Endothelial cell (in vitro differentiated cells): ENCODE measurements at regions not wholly inside any gene's neighbourhood (a gene's known extent, or its start where the extent isn't known, plus 50 kb on each side); places are given as distances from the start of the nearest gene placed in this dataset.

Experiments
- DNase-seq: peaks from one replicate; pipeline ENCODE4 v3.0.0; 2021; ENCODE audit warnings: low spot score
- H3K27ac Mint-ChIP-seq: one replicate; pipeline ENCODE4 v1.8.0; 2021; ENCODE audit warnings: mixed read lengths, inconsistent platforms; ENCODE audit not compliant: unreplicated experiment
- H3K27me3 Mint-ChIP-seq: one replicate; pipeline ENCODE4 v1.8.0; 2021; ENCODE audit warnings: mild to moderate bottlenecking, moderate library complexity, mixed read lengths, inconsistent platforms; ENCODE audit not compliant: unreplicated experiment
- H3K36me3 Mint-ChIP-seq: one replicate; pipeline ENCODE4 v1.8.0; 2021; ENCODE audit warnings: mild to moderate bottlenecking, low read depth, mixed read lengths, inconsistent platforms; ENCODE audit not compliant: unreplicated experiment
- H3K4me1 Mint-ChIP-seq: one replicate; pipeline ENCODE4 v1.8.0; 2021; ENCODE audit warnings: mild to moderate bottlenecking, mixed read lengths, inconsistent platforms; ENCODE audit not compliant: unreplicated experiment
- H3K4me3 Mint-ChIP-seq: one replicate; pipeline ENCODE4 v1.8.0; 2021; ENCODE audit warnings: mild to moderate bottlenecking, mixed read lengths, inconsistent platforms; ENCODE audit not compliant: unreplicated experiment
- H3K9me3 Mint-ChIP-seq: one replicate; pipeline ENCODE4 v1.8.0; 2021; ENCODE audit warnings: mixed read lengths, inconsistent platforms; ENCODE audit not compliant: unreplicated experiment
- TF ChIP-seq, protein P1 (sequence below): fragments of 200-600 bp; sonication (generic); IDR thresholded peaks from one replicate; pipeline ENCODE4 v1.5.0; 2021; ENCODE audit warnings: antibody characterized with exemption; ENCODE audit not compliant: unreplicated experiment

DNA sequence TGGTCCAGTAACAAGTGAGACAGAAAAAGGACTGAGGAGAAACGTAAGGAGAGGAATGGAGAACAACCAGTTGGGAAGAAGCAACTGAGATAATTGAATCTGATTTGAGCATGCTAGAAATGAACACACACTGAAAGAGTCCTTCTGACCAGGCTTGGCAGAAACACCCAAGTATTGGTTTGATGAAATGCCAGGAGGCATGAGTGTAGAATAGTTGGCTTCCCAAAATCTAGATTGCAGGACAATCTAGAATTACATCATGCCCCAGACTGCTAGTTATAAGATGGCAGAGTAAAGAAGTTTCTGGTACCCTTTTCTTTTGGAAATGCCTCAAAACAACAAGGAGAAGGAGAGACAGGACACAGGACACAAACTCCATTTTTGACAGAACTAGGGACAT, 189.7 kb upstream of the STT3B start:
- Mint-ChIP-seq H3K4me1 (no peaks in the 10 kb centered on the region), H3K4me3 (no peak overlapping the region), H3K9me3 (no peaks in the 10 kb centered on the region), H3K27ac (no peak overlapping the region), H3K36me3 (no peaks in the 10 kb centered on the region), H3K27me3 (no peaks in the 10 kb centered on the region)
- DNase-seq: no peak
- TF ChIP-seq, protein P1, sequence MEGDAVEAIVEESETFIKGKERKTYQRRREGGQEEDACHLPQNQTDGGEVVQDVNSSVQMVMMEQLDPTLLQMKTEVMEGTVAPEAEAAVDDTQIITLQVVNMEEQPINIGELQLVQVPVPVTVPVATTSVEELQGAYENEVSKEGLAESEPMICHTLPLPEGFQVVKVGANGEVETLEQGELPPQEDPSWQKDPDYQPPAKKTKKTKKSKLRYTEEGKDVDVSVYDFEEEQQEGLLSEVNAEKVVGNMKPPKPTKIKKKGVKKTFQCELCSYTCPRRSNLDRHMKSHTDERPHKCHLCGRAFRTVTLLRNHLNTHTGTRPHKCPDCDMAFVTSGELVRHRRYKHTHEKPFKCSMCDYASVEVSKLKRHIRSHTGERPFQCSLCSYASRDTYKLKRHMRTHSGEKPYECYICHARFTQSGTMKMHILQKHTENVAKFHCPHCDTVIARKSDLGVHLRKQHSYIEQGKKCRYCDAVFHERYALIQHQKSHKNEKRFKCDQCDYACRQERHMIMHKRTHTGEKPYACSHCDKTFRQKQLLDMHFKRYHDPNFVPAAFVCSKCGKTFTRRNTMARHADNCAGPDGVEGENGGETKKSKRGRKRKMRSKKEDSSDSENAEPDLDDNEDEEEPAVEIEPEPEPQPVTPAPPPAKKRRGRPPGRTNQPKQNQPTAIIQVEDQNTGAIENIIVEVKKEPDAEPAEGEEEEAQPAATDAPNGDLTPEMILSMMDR: no peak

DNA sequence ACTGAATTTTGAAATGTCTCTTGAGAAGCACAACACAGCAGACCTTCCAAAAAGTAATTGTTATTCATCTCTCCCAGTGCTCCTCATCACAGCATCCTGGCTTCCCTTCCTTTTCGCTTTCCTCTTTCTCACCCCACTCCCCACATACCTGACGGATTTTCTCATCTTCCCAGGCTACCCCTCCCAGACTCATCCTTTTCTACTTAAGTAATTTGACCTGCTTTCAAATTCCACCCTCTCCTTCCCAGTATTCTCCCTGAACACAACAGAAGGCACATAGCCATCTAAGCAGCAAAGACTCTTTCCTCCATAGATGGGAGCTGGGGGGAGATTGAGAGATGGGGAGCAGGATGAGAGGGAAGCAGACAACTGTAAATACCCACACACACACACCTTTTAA, 187.1 kb upstream of the STT3B start:
- Mint-ChIP-seq H3K4me1 (no peaks in the 10 kb centered on the region), H3K36me3 (no peaks in the 10 kb centered on the region), H3K9me3 (no peaks in the 10 kb centered on the region), H3K4me3 (no peak overlapping the region), H3K27ac (no peak overlapping the region), H3K27me3 (no peaks in the 10 kb centered on the region)
- TF ChIP-seq, protein P1: no peak
- no peak for DNase-seq

DNA sequence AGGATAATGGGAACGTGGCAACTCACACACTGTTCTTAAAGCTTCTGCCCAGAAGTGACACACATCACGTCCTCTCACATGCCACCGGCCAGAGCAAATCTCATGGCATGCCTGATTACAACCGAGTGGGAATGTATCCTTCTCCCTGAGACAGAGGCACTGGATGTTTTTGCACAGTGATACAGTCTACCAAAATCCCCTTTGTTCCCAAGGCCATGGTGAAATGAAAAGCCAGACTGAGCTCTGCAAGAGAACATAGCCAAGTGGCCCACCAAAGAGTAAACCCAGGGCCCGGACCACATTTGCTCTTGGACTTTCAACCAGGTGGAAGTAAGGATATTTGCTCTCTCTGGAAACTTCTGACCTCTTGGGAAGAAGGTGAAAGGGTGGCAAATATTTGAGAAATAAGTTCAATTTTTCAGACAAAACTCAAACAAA, 186.2 kb upstream of the STT3B start:
- no peaks in the 10 kb centered on the region for H3K4me1 Mint-ChIP-seq
- no peaks in the 10 kb centered on the region for H3K36me3 Mint-ChIP-seq
- no peak overlapping the region for H3K27ac Mint-ChIP-seq
- no peak overlapping the region for H3K4me3 Mint-ChIP-seq
- no peaks in the 10 kb centered on the region for H3K27me3 Mint-ChIP-seq
- TF ChIP-seq, protein P1: no peak
- H3K9me3 Mint-ChIP-seq: no peaks in the 10 kb centered on the region
- no peak for DNase-seq

DNA sequence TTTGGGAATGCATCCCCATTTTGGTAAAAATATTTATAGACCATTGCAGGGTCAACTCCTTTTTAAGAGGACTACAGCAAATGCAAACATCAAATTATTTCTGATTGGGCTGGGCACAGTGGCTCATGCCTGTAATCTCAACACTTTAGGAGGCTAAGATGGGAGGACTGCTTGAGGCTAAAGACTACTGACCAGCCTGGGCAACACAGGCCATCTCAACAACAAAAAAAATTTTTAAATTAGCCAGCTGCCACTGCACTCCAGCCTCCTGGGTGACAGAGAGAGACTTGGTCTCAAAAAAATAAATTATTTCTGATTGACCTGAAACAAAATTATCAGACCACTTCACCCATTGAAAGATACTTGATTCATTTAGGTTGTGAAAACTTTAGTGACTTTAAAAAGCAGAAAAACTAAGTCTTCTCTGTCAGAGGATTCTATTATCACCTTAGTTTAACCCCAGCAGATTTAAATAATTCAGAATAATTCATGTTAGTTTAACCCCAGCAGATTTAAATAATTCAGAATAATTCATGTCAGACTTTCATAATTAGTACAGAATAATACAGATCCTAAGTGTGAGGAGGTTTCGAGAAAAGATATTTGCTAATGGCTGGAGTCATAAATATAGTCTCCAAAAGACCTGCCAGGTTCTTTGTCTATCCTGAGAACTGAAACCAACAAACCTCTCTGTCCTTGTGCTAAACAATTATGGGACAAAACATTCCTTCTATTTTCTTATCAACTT, 183.6 kb upstream of the STT3B start:
- H3K27me3 Mint-ChIP-seq: no peaks in the 10 kb centered on the region
- H3K36me3 Mint-ChIP-seq: no peaks in the 10 kb centered on the region
- no peaks in the 10 kb centered on the region for H3K4me1 Mint-ChIP-seq
- H3K4me3 Mint-ChIP-seq: no peak overlapping the region
- TF ChIP-seq, protein P1: no peak
- no peak overlapping the region for H3K27ac Mint-ChIP-seq
- no peaks in the 10 kb centered on the region for H3K9me3 Mint-ChIP-seq
- no peak for DNase-seq

DNA sequence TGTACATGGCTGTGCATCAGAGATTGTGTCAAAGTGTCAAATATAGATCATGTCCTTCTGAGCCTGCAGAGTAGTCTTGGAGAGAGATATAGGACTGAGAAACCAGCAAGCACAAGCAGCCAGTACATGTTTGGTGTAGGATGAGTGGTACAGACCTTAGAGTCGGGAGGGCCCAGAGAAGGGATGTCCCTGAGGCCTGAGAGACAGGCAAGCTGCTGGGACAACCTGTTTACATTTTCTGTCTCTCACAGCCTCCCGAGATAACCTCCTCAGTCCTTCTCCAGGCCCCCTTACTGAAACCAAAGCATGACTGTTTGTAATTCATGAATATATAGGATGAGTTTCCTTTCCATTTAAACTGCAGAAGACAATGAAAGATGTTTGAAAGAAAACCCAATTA, 182.4 kb upstream of the STT3B start:
- H3K4me1 Mint-ChIP-seq: no peaks in the 10 kb centered on the region
- no peaks in the 10 kb centered on the region for H3K27me3 Mint-ChIP-seq
- no peaks in the 10 kb centered on the region for H3K36me3 Mint-ChIP-seq
- H3K27ac Mint-ChIP-seq: no peak overlapping the region
- H3K9me3 Mint-ChIP-seq: no peaks in the 10 kb centered on the region
- no peak overlapping the region for H3K4me3 Mint-ChIP-seq
- TF ChIP-seq, protein P1: no peak
- DNase-seq: no peak
